K562 (cell line): ENCODE measurements at regions not wholly inside any gene's neighbourhood (a gene's known extent, or its start where the extent isn't known, plus 50 kb on each side); places are given as distances from the start of the nearest gene placed in this dataset.
A peak's percentile ranks its signal among the peaks of the same experiment; 100 is the strongest.

Experiments used
- FOXA1 ChIP-seq: fragments of 450-650 bp; IDR thresholded peaks from 2 replicates; pipeline ENCODE4 v1.6.1; 2016; ENCODE audit warnings: mild to moderate bottlenecking, borderline replicate concordance
- FOXK2 ChIP-seq, 2 experiments: fragments of 450-650 bp; IDR thresholded peaks in 1 of 2; conservative IDR thresholded peaks in 1 of 2; 2 replicates each; pipeline ENCODE4 v1.6.1; 2016; ENCODE audit warnings: low read depth in 2 of 2, mild to moderate bottlenecking in 1 of 2
- HMBOX1 ChIP-seq: sonication (generic); IDR thresholded peaks from 2 replicates; pipeline ENCODE4 v1.6.1; 2016
- KLF6 ChIP-seq: fragments of 250-450 bp; sonication (Bioruptor Pico); IDR thresholded peaks from 2 replicates; pipeline ENCODE4 v1.4.0; 2020; ENCODE audit warnings: mild to moderate bottlenecking, moderate library complexity, borderline replicate concordance
- MECOM ChIP-seq: fragments of 250-450 bp; sonication (Bioruptor Pico); IDR thresholded peaks from 2 replicates; pipeline ENCODE4 v1.8.0; 2022; ENCODE audit warnings: inconsistent platforms
- MXI1 ChIP-seq: IDR thresholded peaks from 2 replicates; pipeline ENCODE4 v1.6.1; 2011; ENCODE audit warnings: low read depth, mild to moderate bottlenecking, improper control_type of control experiment, low read length
- POU5F1 ChIP-seq: fragments of 150-350 bp; IDR thresholded peaks from 2 replicates; pipeline ENCODE4 v1.6.1; 2014; ENCODE audit warnings: borderline replicate concordance, low read length, low read depth, mild to moderate bottlenecking; ENCODE audit not compliant: partially characterized antibody
- SIRT6 ChIP-seq: IDR thresholded peaks from one replicate; pipeline ENCODE4 v1.6.1; 2012; ENCODE audit warnings: low read depth, mild to moderate bottlenecking, control low read depth, inconsistent platforms, low read length, moderate library complexity
- SMAD3 ChIP-seq: fragments of 450-650 bp; formaldehyde crosslinking; conservative IDR thresholded peaks from 2 replicates; pipeline ENCODE4 v1.4.0; 2020; ENCODE audit warnings: mild to moderate bottlenecking
- SMC3 ChIP-seq: conservative IDR thresholded peaks from 2 replicates; pipeline ENCODE4 v1.6.1; 2011; ENCODE audit warnings: low read depth, low read length, improper control_type of control experiment; ENCODE audit not compliant: insufficient read depth
- SRSF9 ChIP-seq: fragments of 200-400 bp; formaldehyde crosslinking; IDR thresholded peaks from 2 replicates; pipeline ENCODE4 v1.6.1; 2017; ENCODE audit warnings: low read depth, low read length, borderline replicate concordance
- ZNF165 ChIP-seq: fragments of 250-450 bp; sonication (Bioruptor Pico); IDR thresholded peaks from 2 replicates; pipeline ENCODE4 v1.4.0; 2020; ENCODE audit warnings: borderline replicate concordance
- ZNF217 ChIP-seq: sonication (generic); formaldehyde crosslinking; IDR thresholded peaks from 2 replicates; pipeline ENCODE4 v1.8.0; 2022; ENCODE audit warnings: mild to moderate bottlenecking, missing genetic modification reagents
- ZNF431 ChIP-seq: sonication (generic); formaldehyde crosslinking; IDR thresholded peaks from 2 replicates; pipeline ENCODE4 v1.8.0; 2022; ENCODE audit warnings: mild to moderate bottlenecking, missing genetic modification reagents
- ZNF512 ChIP-seq: IDR thresholded peaks from 2 replicates; pipeline ENCODE4 v1.6.1; 2016; ENCODE audit warnings: missing genetic modification characterization, missing compliant biosample characterization
- ZNF592 ChIP-seq: fragments of 450-650 bp; IDR thresholded peaks from 2 replicates; pipeline ENCODE4 v1.6.1; 2017; ENCODE audit warnings: antibody characterized with exemption, mild to moderate bottlenecking
- ZNF644 ChIP-seq: fragments of 200-800 bp; sonication (Bioruptor generic); IDR thresholded peaks from 2 replicates; pipeline ENCODE4 v1.6.1; 2016; ENCODE audit warnings: low read depth, missing genetic modification characterization, missing compliant biosample characterization
- ZNF785 ChIP-seq: fragments of 250-450 bp; sonication (Bioruptor Pico); IDR thresholded peaks from 2 replicates; pipeline ENCODE4 v1.4.0; 2020; ENCODE audit warnings: mild to moderate bottlenecking
- TF ChIP-seq, protein P1 (sequence below), 2 experiments: fragments of 200-800 bp in 1 of 2; sonication (Bioruptor generic) in 1 of 2; sonication (generic) in 1 of 2; formaldehyde crosslinking in 1 of 2; IDR thresholded peaks in 1 of 2; conservative IDR thresholded peaks in 1 of 2; 2 replicates each; pipeline versions ENCODE4 v1.5.0 to v1.6.1; 2016 to 2020; ENCODE audit warnings: missing compliant biosample characterization in 1 of 2, missing genetic modification characterization in 1 of 2, missing genetic modification reagents in 1 of 2

DNA sequence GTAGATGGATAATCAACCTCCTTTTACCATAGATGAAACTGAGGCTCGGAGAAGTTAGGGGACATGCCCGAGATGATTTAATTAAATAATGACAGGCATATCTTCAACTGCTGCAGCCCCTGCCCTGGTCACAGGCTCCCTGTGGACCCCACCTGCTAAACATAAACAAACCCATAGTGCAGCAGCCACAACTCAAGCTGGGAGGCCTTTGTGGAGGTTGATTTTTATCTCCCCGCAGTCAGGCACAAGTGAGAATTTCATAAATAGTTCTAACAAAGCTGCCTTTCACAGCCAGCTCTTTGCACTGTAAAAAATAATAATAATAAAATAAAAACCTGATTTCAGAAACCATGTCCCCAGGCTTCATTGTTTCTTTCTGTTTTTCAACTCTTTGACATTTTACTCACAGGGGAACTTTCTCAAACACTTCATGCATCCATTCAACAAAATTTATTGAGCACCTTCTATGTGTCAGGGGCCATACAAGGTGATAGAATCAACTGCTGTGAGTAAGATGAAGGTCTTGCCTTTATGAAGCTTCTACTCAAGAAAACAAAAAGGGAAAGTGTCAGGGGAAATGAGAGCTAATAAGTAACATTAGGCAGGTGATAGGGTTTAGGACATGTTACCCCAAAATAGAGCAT lies 393.6 kb upstream of the PROK2 start (continued):
- TF ChIP-seq ZNF592 (peak; percentile 55; the same call in 1 of the 2 replicates), FOXK2 (conservative IDR thresholded peaks at IDR 0.05 in 1 of 2, IDR thresholded peaks at IDR 0.05 in 1 of 2; ENCODE audit: low read depth in 2 of 2) (0 out of 4 replicates have a peak, but pooled peaks of 1 of the 2 experiments have one; percentile 20), ZNF644 (tag) (no peak), ZNF165 (CRISPR knock-in tag) (no peak), ZNF431 (no peak), ZNF512 (tag) (no peak), SMC3 (no peak), SMAD3 (CRISPR knock-in tag) (no peak), SRSF9 (no peak), MECOM (CRISPR knock-in tag) (no peak), ZNF217 (CRISPR knock-in tag) (no peak), MXI1 (no peak), SIRT6 (no peak), POU5F1 (no peak), HMBOX1 (no peak), ZNF785 (CRISPR knock-in tag) (no peak), KLF6 (CRISPR knock-in tag) (0 out of 2 replicates have a peak, but pooled peaks have one; percentile 28), FOXA1 (no peak)
- TF ChIP-seq, protein P1, sequence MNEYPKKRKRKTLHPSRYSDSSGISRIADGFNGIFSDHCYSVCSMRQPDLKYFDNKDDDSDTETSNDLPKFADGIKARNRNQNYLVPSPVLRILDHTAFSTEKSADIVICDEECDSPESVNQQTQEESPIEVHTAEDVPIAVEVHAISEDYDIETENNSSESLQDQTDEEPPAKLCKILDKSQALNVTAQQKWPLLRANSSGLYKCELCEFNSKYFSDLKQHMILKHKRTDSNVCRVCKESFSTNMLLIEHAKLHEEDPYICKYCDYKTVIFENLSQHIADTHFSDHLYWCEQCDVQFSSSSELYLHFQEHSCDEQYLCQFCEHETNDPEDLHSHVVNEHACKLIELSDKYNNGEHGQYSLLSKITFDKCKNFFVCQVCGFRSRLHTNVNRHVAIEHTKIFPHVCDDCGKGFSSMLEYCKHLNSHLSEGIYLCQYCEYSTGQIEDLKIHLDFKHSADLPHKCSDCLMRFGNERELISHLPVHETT (CRISPR knock-in tag; conservative IDR thresholded peaks at IDR 0.05 in 1 of 2, IDR thresholded peaks at IDR 0.05 in 1 of 2), result 0 out of 4 replicates have a peak, but pooled peaks of 1 of the 2 experiments have one; percentile 28
